OCI-LY3 (cell line): ENCODE measurements at regions not wholly inside any gene's neighbourhood (a gene's known extent, or its start where the extent isn't known, plus 50 kb on each side); places are given as distances from the start of the nearest gene placed in this dataset.

ENCODE experiments used
- H2AFZ ChIP-seq: fragments of 200-600, 300-600 bp; shearing (Covaris generic); 2 replicates; pipeline ENCODE4 v1.6.0; 2014; ENCODE audit warnings: antibody characterized with exemption, low read depth, low read length
- H3K27ac ChIP-seq: fragments of 200-600, 300-600 bp; sonication (generic); 2 replicates; pipeline ENCODE4 v1.5.1; 2014; ENCODE audit warnings: mild to moderate bottlenecking, low read length, moderate library complexity, mixed read lengths
- H3K27me3 ChIP-seq: fragments of 200-600, 300-600 bp; sonication (generic); 2 replicates; pipeline ENCODE4 v1.6.1; 2014; ENCODE audit warnings: low read depth, low read length, mixed read lengths
- H3K36me3 ChIP-seq: fragments of 200-600, 300-600 bp; sonication (generic); replicated peaks from 2 replicates; pipeline ENCODE3; 2014; ENCODE audit warnings: low read depth, low read length, mixed read lengths
- H3K4me1 ChIP-seq: fragments of 300-600, 200-600 bp; sonication (generic); 2 replicates; pipeline ENCODE4 v1.6.1; 2014; ENCODE audit warnings: low read length, mixed read lengths
- H3K4me2 ChIP-seq: fragments of 200-600, 300-600 bp; sonication (generic); 2 replicates; pipeline ENCODE4 v1.6.1; 2014; ENCODE audit warnings: low read length, mixed read lengths
- H3K4me3 ChIP-seq: fragments of 300-600, 200-600 bp; sonication (generic); 2 replicates; pipeline ENCODE4 v1.5.1; 2014; ENCODE audit warnings: antibody characterized with exemption, mild to moderate bottlenecking, low read length, moderate library complexity
- H3K79me2 ChIP-seq: fragments of 300-600, 200-600 bp; shearing (Covaris generic); 2 replicates; pipeline ENCODE4 v1.6.1; 2014; ENCODE audit warnings: mild to moderate bottlenecking, low read length, mixed read lengths
- H3K9ac ChIP-seq: fragments of 300-600, 200-600 bp; shearing (Covaris generic); 2 replicates; pipeline ENCODE4 v1.6.0; 2014; ENCODE audit warnings: mild to moderate bottlenecking, low read length, moderate library complexity
- H3K9me3 ChIP-seq: fragments of 200-600, 300-600 bp; shearing (Covaris generic); 2 replicates; pipeline ENCODE4 v1.6.1; 2014; ENCODE audit warnings: low read length, mixed read lengths; ENCODE audit not compliant: insufficient read depth
- H4K20me1 ChIP-seq: fragments of 200-600, 300-600 bp; sonication (generic); 2 replicates; pipeline ENCODE4 v1.6.1; 2016; ENCODE audit warnings: low read length, mixed read lengths; ENCODE audit not compliant: insufficient read depth
- EZH2phosphoT487 ChIP-seq: fragments of 200-600 bp; shearing (Covaris generic); IDR thresholded peaks from 2 replicates; pipeline ENCODE4 v1.6.1; 2018; ENCODE audit warnings: antibody characterized with exemption, mixed run types, low read depth
- TF ChIP-seq, protein P1 (sequence below): fragments of 200-600, 300-600 bp; sonication (generic); IDR thresholded peaks from 2 replicates; pipeline ENCODE4 v1.5.1; 2014; ENCODE audit warnings: antibody characterized with exemption, low read length, low read depth

DNA sequence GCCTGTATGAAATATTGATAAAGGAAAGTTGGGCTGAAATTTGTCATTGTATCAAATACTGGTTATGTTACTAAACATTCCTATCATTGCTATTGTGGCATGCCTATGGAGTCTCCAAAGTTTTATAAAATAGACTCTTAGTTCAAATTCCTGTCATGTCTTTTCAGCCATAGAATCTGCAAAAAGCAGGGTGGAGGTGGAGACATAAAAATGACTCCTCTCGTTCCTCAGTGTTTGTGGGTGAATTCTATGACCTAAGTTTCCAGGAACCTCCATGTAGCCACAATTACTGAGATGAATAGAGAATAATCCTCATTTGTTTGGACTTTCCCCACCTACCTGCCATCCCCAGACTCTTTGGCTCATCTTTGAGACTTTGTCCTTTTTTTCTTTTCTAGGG lies 326.3 kb upstream of the ETAA1 start:
- TF ChIP-seq, protein P1, sequence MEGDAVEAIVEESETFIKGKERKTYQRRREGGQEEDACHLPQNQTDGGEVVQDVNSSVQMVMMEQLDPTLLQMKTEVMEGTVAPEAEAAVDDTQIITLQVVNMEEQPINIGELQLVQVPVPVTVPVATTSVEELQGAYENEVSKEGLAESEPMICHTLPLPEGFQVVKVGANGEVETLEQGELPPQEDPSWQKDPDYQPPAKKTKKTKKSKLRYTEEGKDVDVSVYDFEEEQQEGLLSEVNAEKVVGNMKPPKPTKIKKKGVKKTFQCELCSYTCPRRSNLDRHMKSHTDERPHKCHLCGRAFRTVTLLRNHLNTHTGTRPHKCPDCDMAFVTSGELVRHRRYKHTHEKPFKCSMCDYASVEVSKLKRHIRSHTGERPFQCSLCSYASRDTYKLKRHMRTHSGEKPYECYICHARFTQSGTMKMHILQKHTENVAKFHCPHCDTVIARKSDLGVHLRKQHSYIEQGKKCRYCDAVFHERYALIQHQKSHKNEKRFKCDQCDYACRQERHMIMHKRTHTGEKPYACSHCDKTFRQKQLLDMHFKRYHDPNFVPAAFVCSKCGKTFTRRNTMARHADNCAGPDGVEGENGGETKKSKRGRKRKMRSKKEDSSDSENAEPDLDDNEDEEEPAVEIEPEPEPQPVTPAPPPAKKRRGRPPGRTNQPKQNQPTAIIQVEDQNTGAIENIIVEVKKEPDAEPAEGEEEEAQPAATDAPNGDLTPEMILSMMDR, result no peak
- TF ChIP-seq EZH2phosphoT487, result no peak
- Histone ChIP-seq H3K36me3 (no peaks in the 10 kb centered on the region), H3K4me2 (no peak overlapping the region)

DNA sequence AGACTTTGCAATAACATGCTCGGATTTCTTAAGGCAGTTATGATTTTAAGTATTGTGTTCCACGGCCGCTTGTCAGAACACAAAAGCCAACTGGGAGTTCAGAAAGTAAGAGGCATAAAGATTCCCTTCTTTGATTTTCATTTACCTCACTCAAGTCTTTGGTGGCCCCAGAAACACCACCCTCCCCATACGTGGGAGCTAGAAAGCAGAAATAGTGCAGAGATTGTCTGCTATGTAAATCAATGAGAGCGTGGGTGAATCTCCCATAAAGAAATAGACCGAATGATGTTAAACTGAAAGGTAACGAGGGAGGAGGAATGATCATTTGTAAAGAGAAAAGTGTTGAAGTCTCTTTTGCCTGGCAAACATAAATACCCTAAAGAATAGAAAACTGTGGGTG lies 322.1 kb upstream of the ETAA1 start:
- H3K79me2 ChIP-seq, result no peaks in the 10 kb centered on the region
- H3K27me3 ChIP-seq, result no peaks in the 10 kb centered on the region
- H3K36me3 ChIP-seq, result no peaks in the 10 kb centered on the region
- H4K20me1 ChIP-seq, result no peaks in the 10 kb centered on the region
- H2AFZ ChIP-seq, result no peak overlapping the region
- H3K9ac ChIP-seq, result no peak overlapping the region
- TF ChIP-seq, protein P1, result no peak
- TF ChIP-seq EZH2phosphoT487, result no peak
- no peaks in the 10 kb centered on the region for H3K4me1 ChIP-seq
- H3K4me3 ChIP-seq, result no peak overlapping the region
- no peak overlapping the region for H3K4me2 ChIP-seq
- H3K27ac ChIP-seq, result no peak overlapping the region
- H3K9me3 ChIP-seq, result no peaks in the 10 kb centered on the region

More for the DNA sequence above, 326.3 kb upstream of the ETAA1 start:
- Histone ChIP-seq H4K20me1 (no peaks in the 10 kb centered on the region), H3K9ac (no peak overlapping the region), H3K9me3 (no peaks in the 10 kb centered on the region), H3K27ac (no peak overlapping the region), H2AFZ (no peak overlapping the region), H3K4me1 (no peaks in the 10 kb centered on the region), H3K4me3 (no peak overlapping the region), H3K79me2 (no peaks in the 10 kb centered on the region), H3K27me3 (peaks cover 4% of the 10 kb centered on the region; the same call in 1 of the 2 replicates)

DNA sequence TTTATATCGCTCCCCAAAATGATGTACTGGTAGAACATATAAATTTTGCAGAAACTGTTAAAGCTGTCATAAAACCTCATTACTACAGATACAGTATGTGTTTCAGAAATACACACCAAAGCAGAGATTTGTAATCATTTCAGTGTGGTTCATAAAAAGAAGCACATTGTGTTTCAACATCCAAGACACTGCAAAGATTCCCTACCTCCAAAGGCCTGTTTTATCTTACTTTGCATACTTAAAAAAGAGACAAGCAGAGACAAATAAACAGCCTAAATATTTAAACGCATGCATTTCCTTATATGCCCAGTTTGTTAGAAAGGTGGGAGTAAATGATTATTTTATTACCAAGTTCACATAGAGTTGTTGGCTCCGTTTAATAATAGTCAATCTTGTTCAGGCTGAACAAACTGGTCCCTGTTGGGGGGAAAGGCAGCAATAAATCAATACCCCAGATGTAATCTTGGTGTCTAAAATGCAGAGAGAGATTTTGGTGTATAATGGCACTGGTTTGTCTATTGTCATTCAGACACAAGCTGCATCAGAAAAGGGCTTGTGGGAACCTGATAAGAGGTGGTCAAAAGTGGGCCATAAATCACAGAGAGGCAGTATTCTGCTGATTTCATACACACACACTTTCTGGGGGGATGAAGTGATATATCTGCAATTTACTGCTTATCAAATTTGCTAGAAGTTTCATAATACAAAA lies 321.4 kb upstream of the ETAA1 start:
- Histone ChIP-seq H3K4me3 (no peak overlapping the region), H3K9me3 (no peaks in the 10 kb centered on the region), H3K27ac (no peak overlapping the region), H3K36me3 (no peaks in the 10 kb centered on the region), H2AFZ (no peak overlapping the region), H3K4me1 (no peaks in the 10 kb centered on the region), H4K20me1 (no peaks in the 10 kb centered on the region), H3K9ac (no peak overlapping the region), H3K79me2 (no peaks in the 10 kb centered on the region), H3K4me2 (no peak overlapping the region), H3K27me3 (no peaks in the 10 kb centered on the region)
- no peak for TF ChIP-seq EZH2phosphoT487
- TF ChIP-seq, protein P1, result no peak

DNA sequence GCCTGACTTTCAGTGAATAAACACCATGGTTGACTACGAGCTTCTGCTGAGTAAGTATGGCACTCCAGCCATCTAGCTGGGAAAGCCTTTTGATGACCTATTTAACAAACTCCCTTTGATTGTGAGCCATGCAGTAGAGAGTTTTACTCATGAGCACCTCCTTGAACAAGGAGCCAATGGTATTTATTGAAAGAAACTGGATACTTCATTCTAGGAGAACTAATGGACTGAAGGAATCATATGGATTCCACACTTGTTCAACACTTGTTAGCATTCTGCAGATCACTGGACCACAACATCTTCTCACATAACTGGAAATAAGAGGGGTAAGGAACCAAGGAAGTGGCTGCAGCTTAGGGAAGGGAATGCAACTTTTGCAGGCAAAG lies 320.9 kb upstream of the ETAA1 start:
- Histone ChIP-seq H3K4me3 (no peak overlapping the region), H3K79me2 (no peaks in the 10 kb centered on the region), H4K20me1 (no peaks in the 10 kb centered on the region), H3K36me3 (no peaks in the 10 kb centered on the region), H3K27ac (no peak overlapping the region), H3K4me2 (no peak overlapping the region), H3K27me3 (no peaks in the 10 kb centered on the region), H3K9ac (no peak overlapping the region), H3K4me1 (no peaks in the 10 kb centered on the region), H2AFZ (no peak overlapping the region), H3K9me3 (no peaks in the 10 kb centered on the region)
- TF ChIP-seq, protein P1, result no peak
- no peak for TF ChIP-seq EZH2phosphoT487
